ENCODE measurements at regions not wholly inside any gene's neighbourhood (a gene's known extent, or its start where the extent isn't known, plus 50 kb on each side); places are given as distances from the start of the nearest gene placed in this dataset.
"Not testable (repeated sequence)": the region's sequence is repeated elsewhere in the genome, so short reads cannot be mapped to it uniquely, and the experiment has no call there.

DNA sequence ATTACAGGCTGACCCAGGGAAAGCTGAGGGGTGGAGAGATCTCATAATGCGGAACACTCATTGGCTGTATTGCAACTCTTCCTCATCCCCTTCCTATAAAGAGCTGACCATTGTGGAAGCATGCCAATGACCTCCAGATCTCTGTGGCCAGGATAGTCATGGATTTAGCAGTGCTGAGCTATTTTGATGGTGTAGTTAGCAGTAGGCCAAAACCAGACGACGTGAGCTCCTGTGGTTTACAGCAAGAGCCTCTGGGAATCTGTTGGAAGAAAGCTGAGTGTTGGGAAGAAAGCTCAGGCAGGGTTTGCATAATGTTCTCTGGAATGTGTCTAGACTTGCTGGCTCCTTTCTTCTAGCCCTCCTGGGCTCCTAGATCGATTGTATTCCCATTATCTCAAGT lies 187.5 kb upstream of the GPC6 start:
- DNase-seq (ENCODE audit: low spot score) (no peak), ATAC-seq (ENCODE audit: insufficient number of reproducible peaks, low FRiP score, low read depth) (no peak)
- no peak overlapping the region for H3K4me3 ChIP-seq
- no peak overlapping the region for H3K27ac ChIP-seq
- no peaks in the 10 kb centered on the region for H3K4me1 ChIP-seq (ENCODE audit: control insufficient read depth in 1 of 2, low read depth in 2 of 2)
- no peaks in the 10 kb centered on the region for H3K27me3 ChIP-seq (replicated peaks; ENCODE audit: insufficient read depth)
- H3K9me3 ChIP-seq, result no peaks in the 10 kb centered on the region
- H3K36me3 ChIP-seq, result no peaks in the 10 kb centered on the region
- TF ChIP-seq, protein P1, sequence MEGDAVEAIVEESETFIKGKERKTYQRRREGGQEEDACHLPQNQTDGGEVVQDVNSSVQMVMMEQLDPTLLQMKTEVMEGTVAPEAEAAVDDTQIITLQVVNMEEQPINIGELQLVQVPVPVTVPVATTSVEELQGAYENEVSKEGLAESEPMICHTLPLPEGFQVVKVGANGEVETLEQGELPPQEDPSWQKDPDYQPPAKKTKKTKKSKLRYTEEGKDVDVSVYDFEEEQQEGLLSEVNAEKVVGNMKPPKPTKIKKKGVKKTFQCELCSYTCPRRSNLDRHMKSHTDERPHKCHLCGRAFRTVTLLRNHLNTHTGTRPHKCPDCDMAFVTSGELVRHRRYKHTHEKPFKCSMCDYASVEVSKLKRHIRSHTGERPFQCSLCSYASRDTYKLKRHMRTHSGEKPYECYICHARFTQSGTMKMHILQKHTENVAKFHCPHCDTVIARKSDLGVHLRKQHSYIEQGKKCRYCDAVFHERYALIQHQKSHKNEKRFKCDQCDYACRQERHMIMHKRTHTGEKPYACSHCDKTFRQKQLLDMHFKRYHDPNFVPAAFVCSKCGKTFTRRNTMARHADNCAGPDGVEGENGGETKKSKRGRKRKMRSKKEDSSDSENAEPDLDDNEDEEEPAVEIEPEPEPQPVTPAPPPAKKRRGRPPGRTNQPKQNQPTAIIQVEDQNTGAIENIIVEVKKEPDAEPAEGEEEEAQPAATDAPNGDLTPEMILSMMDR (IDR thresholded peaks at IDR 0.05), result no peak

DNA sequence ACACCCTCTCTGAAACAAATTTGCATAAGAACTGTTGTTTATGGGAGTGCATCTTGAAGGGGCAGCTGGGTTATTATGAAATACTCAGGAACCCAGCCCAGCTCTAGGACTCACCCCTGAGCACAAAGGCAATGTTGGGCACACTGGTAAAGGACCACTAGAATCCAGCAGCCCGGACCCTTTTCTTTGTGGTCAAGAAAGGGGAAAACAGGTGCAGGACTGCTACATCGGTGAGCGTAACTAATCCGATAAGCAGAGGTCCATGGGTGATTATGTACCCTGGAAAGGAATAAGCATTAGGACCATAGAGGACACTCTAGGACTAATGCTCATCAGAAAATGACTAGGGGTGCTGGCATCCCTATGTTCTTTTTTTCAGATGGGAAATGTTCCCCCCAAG lies 185.0 kb upstream of the GPC6 start:
- not testable (repeated sequence) for H3K36me3 ChIP-seq; H3K27ac ChIP-seq; H3K4me1 ChIP-seq (ENCODE audit: control insufficient read depth in 1 of 2, low read depth in 2 of 2); H3K9me3 ChIP-seq; H3K27me3 ChIP-seq (replicated peaks; ENCODE audit: insufficient read depth); DNase-seq (ENCODE audit: low spot score); ATAC-seq (ENCODE audit: insufficient number of reproducible peaks, low FRiP score, low read depth); H3K4me3 ChIP-seq

DNA sequence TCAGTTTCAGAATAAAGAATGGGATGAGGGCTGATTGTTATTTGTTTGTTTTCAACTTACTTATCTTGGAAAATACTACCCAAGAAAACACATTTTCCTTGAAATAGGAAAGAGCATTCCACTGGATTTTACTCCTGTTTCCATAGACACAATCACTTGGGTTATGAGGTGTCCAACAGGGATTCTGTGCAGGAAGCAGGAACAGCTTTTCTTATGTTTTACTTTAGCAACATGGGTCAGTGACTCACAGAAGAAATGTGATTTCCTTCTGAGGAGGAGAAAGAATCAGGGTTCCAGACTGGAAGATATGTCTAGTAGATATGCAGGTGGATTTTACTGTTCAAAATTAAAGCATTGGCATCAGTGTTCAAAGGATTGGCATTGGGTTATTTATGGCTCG lies 180.8 kb upstream of the GPC6 start:
- no peaks in the 10 kb centered on the region for H3K27me3 ChIP-seq (replicated peaks; ENCODE audit: insufficient read depth)
- no peaks in the 10 kb centered on the region for H3K4me1 ChIP-seq (ENCODE audit: control insufficient read depth in 1 of 2, low read depth in 2 of 2)
- H3K27ac ChIP-seq, result no peak overlapping the region
- no peak overlapping the region for H3K4me3 ChIP-seq
- H3K9me3 ChIP-seq, result peaks cover 5% of the 10 kb centered on the region
- ATAC-seq (ENCODE audit: insufficient number of reproducible peaks, low FRiP score, low read depth), result no peak
- TF ChIP-seq, protein P1 (IDR thresholded peaks at IDR 0.05), result no peak
- no peaks in the 10 kb centered on the region for H3K36me3 ChIP-seq
- no peak for DNase-seq (ENCODE audit: low spot score)

DNA sequence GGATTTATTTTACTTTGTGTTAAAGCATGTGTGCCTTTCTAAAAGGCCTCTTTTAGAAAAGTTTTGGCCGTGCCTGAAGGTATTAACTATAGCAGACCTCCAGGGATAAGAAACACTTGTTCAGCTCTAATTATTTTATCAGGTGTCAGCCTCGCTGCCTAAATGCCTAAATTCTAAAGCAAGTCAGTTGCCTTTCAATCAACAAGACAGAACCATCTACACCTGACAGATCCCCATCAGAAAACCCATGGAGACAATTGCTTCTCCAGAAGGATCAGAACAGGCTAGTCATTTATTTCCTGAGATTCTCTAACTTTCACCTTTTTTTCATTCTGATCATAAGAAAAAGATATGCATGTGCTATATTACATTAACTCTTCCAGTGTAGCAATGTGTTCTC lies 171.4 kb upstream of the GPC6 start:
- no peak for ATAC-seq (ENCODE audit: insufficient number of reproducible peaks, low FRiP score, low read depth)
- TF ChIP-seq, protein P1 (IDR thresholded peaks at IDR 0.05), result no peak
- H3K9me3 ChIP-seq, result no peaks in the 10 kb centered on the region
- no peaks in the 10 kb centered on the region for H3K27me3 ChIP-seq (replicated peaks; ENCODE audit: insufficient read depth)
- no peak overlapping the region for H3K27ac ChIP-seq
- no peaks in the 10 kb centered on the region for H3K4me1 ChIP-seq (ENCODE audit: control insufficient read depth in 1 of 2, low read depth in 2 of 2)
- no peaks in the 10 kb centered on the region for H3K36me3 ChIP-seq
- H3K4me3 ChIP-seq, result no peak overlapping the region
- DNase-seq (ENCODE audit: low spot score), result no peak

DNA sequence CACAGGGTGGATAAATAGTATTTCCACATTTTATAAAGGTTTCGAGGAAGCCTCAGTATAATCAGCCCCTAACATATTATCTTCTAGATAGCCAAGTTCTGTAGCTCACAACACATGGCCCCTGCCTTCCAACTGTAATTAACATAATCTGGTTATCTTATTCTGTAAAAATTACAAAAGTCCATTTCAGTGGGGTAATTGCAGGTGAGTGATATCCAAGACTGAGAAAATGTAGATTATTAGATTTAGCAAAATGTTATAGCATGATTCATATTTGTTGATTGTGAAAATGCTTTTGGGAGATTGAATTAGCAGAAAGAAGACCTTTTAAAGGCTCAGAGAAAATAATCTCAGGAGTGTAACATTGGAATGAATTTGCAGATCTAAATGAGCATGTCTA lies 168.3 kb upstream of the GPC6 start:
- Histone ChIP-seq H3K4me1 (ENCODE audit: control insufficient read depth in 1 of 2, low read depth in 2 of 2) (no peaks in the 10 kb centered on the region), H3K27me3 (replicated peaks; ENCODE audit: insufficient read depth) (no peaks in the 10 kb centered on the region), H3K36me3 (no peaks in the 10 kb centered on the region), H3K4me3 (no peak overlapping the region), H3K9me3 (no peaks in the 10 kb centered on the region), H3K27ac (no peak overlapping the region)
- TF ChIP-seq, protein P1 (IDR thresholded peaks at IDR 0.05), result no peak
- no peak for ATAC-seq (ENCODE audit: insufficient number of reproducible peaks, low FRiP score, low read depth)
- no peak for DNase-seq (ENCODE audit: low spot score)

DNA sequence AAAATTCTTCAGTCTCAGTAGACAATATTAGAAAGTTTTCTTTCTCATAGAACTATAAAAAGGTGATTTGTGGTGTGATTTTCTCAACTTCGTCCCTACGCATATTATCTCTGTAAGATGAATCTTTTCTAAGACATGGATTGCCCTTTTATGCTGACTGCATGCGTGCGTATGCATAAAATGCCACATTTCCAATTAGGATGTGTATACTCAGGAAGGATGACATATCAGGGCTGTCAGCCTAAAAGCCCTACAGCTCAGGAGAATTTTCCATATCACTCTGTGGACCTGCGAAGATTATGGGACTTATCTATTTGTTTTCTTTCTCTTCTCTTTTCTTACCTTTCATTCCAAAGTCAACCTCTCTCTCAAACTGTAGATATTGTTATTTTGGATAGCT lies 166.5 kb upstream of the GPC6 start:
- no peaks in the 10 kb centered on the region for H3K9me3 ChIP-seq
- TF ChIP-seq, protein P1 (IDR thresholded peaks at IDR 0.05), result no peak
- no peaks in the 10 kb centered on the region for H3K27me3 ChIP-seq (replicated peaks; ENCODE audit: insufficient read depth)
- H3K36me3 ChIP-seq, result no peaks in the 10 kb centered on the region
- H3K4me1 ChIP-seq (ENCODE audit: control insufficient read depth in 1 of 2, low read depth in 2 of 2), result no peaks in the 10 kb centered on the region
- no peak overlapping the region for H3K4me3 ChIP-seq
- H3K27ac ChIP-seq, result no peak overlapping the region
- DNase-seq (ENCODE audit: low spot score) (no peak), ATAC-seq (ENCODE audit: insufficient number of reproducible peaks, low FRiP score, low read depth) (no peak)
